ENCODE measurements at regions not wholly inside any gene's neighbourhood (a gene's known extent, or its start where the extent isn't known, plus 50 kb on each side); places are given as distances from the start of the nearest gene placed in this dataset.

DNA sequence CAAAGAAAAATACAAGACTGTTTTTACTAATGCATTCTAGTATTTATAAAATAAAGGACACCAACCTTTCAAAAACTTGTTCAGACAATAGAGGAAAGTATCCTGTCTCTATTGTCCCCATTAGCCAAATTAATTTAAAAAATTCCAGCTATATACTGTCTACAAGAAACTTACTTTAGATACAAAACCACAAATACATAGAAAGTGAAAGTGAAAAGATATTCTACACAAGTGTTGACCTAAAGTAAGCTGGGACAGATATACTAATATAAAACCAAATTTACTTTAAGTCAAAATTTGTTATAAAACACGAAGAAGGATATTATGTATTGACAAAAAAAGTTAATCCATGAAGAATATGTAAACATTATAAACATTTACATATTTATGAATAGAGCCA, 893.3 kb upstream of the TMEFF2 start:
- TF ChIP-seq EZH2 (optimal IDR thresholded peaks at IDR 0.05; ENCODE audit: low read depth, low read length) (no peak), EZH2phosphoT487 (IDR thresholded peaks at IDR 0.05; ENCODE audit: low read length) (no peak)
- TF ChIP-seq, protein P1, sequence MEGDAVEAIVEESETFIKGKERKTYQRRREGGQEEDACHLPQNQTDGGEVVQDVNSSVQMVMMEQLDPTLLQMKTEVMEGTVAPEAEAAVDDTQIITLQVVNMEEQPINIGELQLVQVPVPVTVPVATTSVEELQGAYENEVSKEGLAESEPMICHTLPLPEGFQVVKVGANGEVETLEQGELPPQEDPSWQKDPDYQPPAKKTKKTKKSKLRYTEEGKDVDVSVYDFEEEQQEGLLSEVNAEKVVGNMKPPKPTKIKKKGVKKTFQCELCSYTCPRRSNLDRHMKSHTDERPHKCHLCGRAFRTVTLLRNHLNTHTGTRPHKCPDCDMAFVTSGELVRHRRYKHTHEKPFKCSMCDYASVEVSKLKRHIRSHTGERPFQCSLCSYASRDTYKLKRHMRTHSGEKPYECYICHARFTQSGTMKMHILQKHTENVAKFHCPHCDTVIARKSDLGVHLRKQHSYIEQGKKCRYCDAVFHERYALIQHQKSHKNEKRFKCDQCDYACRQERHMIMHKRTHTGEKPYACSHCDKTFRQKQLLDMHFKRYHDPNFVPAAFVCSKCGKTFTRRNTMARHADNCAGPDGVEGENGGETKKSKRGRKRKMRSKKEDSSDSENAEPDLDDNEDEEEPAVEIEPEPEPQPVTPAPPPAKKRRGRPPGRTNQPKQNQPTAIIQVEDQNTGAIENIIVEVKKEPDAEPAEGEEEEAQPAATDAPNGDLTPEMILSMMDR (IDR thresholded peaks at IDR 0.05; ENCODE audit: low read length): no peak
